Liver (tissue), 7 donors: ENCODE measurements at regions not wholly inside any gene's neighbourhood (a gene's known extent, or its start where the extent isn't known, plus 50 kb on each side); places are given as distances from the start of the nearest gene placed in this dataset.

Experiments
- DNase-seq: peaks from one replicate; pipeline ENCODE4 v3.0.0-alpha.2; 2017; ENCODE audit warnings: low spot score
- H3K27ac ChIP-seq, 2 donors: one replicate each; pipeline ENCODE4 v1.7.0; 2013; ENCODE audit warnings: inconsistent platforms in 2 of 2, low read length in 2 of 2, control low read depth in 1 of 2, low read depth in 1 of 2, mild to moderate bottlenecking in 1 of 2
- H3K27me3 ChIP-seq, 4 donors: one replicate each; pipeline versions ENCODE4 v1.6.1 to v1.7.0; 2013; ENCODE audit warnings: low read length in 3 of 4, inconsistent platforms in 1 of 4, mild to moderate bottlenecking in 1 of 4, moderate library complexity in 1 of 4; ENCODE audit not compliant: control insufficient read depth in 4 of 4, insufficient read depth in 4 of 4
- H3K36me3 ChIP-seq, 4 donors: one replicate each; pipeline versions ENCODE4 v1.6.1 to v1.7.0; 2013; ENCODE audit warnings: low read length in 3 of 4, mild to moderate bottlenecking in 3 of 4, low read depth in 1 of 4, moderate library complexity in 1 of 4; ENCODE audit not compliant: control insufficient read depth in 4 of 4, insufficient read depth in 3 of 4
- H3K4me1 ChIP-seq, 4 donors: one replicate each; pipeline versions ENCODE4 v1.6.1 to v1.7.0; 2013; ENCODE audit warnings: low read length in 3 of 4, mild to moderate bottlenecking in 3 of 4, moderate library complexity in 1 of 4; ENCODE audit not compliant: control insufficient read depth in 4 of 4, insufficient read depth in 4 of 4
- H3K4me3 ChIP-seq, 3 donors: one replicate each; pipeline versions ENCODE4 v1.6.1 to v1.7.0; 2013; ENCODE audit warnings: low read length in 3 of 3, control low read depth in 1 of 3, low read depth in 1 of 3, mild to moderate bottlenecking in 1 of 3
- H3K9ac ChIP-seq, 2 donors: one replicate each; pipeline ENCODE4 v1.7.0; 2013; ENCODE audit warnings: low read length in 2 of 2, mild to moderate bottlenecking in 2 of 2, moderate library complexity in 2 of 2, control low read depth in 1 of 2, low read depth in 1 of 2
- H3K9me3 ChIP-seq, 4 donors: one replicate each; pipeline versions ENCODE4 v1.6.1 to v1.7.0; 2013; ENCODE audit warnings: low read length in 3 of 4; ENCODE audit not compliant: control insufficient read depth in 4 of 4
- EGR1 ChIP-seq, 2 donors: IDR thresholded peaks; 2 replicates each; pipeline ENCODE4 v1.6.1; 2016 to 2018; ENCODE audit warnings: antibody characterized with exemption in 2 of 2, low read depth in 2 of 2
- FOXA2 ChIP-seq: IDR thresholded peaks from 2 replicates; pipeline ENCODE4 v1.6.1; 2016; ENCODE audit warnings: antibody characterized with exemption
- GABPA ChIP-seq, 2 donors: IDR thresholded peaks in 1 of 2; conservative IDR thresholded peaks in 1 of 2; 2 replicates each; pipeline ENCODE4 v1.6.1; 2016; ENCODE audit warnings: antibody characterized with exemption in 2 of 2, mild to moderate bottlenecking in 1 of 2, moderate library complexity in 1 of 2
- HNF4A ChIP-seq, 2 donors: conservative IDR thresholded peaks; 2 replicates each; pipeline ENCODE4 v1.6.1; 2016; ENCODE audit warnings: antibody characterized with exemption in 2 of 2, mild to moderate bottlenecking in 2 of 2
- HNF4G ChIP-seq: IDR thresholded peaks from 2 replicates; pipeline ENCODE4 v1.6.1; 2016; ENCODE audit warnings: antibody characterized with exemption
- RAD21 ChIP-seq, 2 donors: IDR thresholded peaks; 2 replicates each; pipeline ENCODE4 v1.6.1; 2016; ENCODE audit warnings: antibody characterized with exemption in 2 of 2, mild to moderate bottlenecking in 2 of 2
- RXRA ChIP-seq, 2 donors: IDR thresholded peaks; 2 replicates each; pipeline ENCODE4 v1.6.1; 2017 to 2018; ENCODE audit warnings: antibody characterized with exemption in 2 of 2, mild to moderate bottlenecking in 1 of 2
- SP1 ChIP-seq: IDR thresholded peaks from 2 replicates; pipeline ENCODE4 v1.6.1; 2018; ENCODE audit warnings: antibody characterized with exemption, mild to moderate bottlenecking
- TAF1 ChIP-seq: conservative IDR thresholded peaks from 2 replicates; pipeline ENCODE4 v1.6.1; 2016; ENCODE audit warnings: antibody characterized with exemption, mild to moderate bottlenecking
- YY1 ChIP-seq: IDR thresholded peaks from 2 replicates; pipeline ENCODE4 v1.6.1; 2016; ENCODE audit warnings: antibody characterized with exemption, mild to moderate bottlenecking
- TF ChIP-seq, protein P1 (sequence below): fragments of 150-350 bp; IDR thresholded peaks from 2 replicates; pipeline ENCODE4 v1.5.1; 2017; ENCODE audit warnings: improper control_type of control experiment, low read depth, low read length; ENCODE audit not compliant: missing input control
- TF ChIP-seq, protein P2 (sequence below): IDR thresholded peaks from 2 replicates; pipeline ENCODE4 v1.6.1; 2016; ENCODE audit warnings: antibody characterized with exemption
- TF ChIP-seq, protein P3 (sequence below): IDR thresholded peaks from 2 replicates; pipeline ENCODE4 v1.6.1; 2016; ENCODE audit warnings: antibody characterized with exemption
- TF ChIP-seq, protein P4 (sequence below): IDR thresholded peaks from 2 replicates; pipeline ENCODE4 v1.6.1; 2016; ENCODE audit warnings: antibody characterized with exemption
- TF ChIP-seq, protein P5 (sequence below): IDR thresholded peaks from 2 replicates; pipeline ENCODE4 v1.6.1; 2016; ENCODE audit warnings: antibody characterized with exemption, mild to moderate bottlenecking
- donor health status: healthy.
- donor health status: healthy.
- donor health status: healthy.
- donor health status: healthy.

DNA sequence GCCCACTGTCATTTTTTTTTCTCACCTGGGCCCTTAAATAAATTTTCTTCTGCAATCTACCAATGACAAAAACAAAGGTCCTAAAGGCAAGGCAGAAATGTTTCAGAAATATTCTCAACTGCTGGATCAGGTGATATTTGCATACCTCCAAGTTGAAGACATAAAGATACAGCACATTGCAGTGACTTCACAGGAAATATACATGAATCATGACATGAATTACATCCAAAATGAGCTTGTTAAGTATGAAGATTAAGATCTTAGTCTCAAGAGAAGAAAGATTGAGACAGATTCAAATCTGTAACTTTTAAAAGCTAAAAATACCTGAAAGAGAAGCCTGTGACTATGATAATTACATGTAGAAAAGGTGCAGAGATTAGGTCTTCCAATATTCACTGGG lies 207.8 kb downstream of the SIPA1L2 start:
- TF ChIP-seq, protein P1, sequence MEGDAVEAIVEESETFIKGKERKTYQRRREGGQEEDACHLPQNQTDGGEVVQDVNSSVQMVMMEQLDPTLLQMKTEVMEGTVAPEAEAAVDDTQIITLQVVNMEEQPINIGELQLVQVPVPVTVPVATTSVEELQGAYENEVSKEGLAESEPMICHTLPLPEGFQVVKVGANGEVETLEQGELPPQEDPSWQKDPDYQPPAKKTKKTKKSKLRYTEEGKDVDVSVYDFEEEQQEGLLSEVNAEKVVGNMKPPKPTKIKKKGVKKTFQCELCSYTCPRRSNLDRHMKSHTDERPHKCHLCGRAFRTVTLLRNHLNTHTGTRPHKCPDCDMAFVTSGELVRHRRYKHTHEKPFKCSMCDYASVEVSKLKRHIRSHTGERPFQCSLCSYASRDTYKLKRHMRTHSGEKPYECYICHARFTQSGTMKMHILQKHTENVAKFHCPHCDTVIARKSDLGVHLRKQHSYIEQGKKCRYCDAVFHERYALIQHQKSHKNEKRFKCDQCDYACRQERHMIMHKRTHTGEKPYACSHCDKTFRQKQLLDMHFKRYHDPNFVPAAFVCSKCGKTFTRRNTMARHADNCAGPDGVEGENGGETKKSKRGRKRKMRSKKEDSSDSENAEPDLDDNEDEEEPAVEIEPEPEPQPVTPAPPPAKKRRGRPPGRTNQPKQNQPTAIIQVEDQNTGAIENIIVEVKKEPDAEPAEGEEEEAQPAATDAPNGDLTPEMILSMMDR, result no peak
- TF ChIP-seq EGR1 (IDR thresholded peaks at IDR 0.05; ENCODE audit: low read depth in 2 of 2), result no peak
- no peak for TF ChIP-seq FOXA2
- TF ChIP-seq HNF4G, result no peak
- TF ChIP-seq HNF4A (conservative IDR thresholded peaks at IDR 0.05), result no peak
- no peak for TF ChIP-seq YY1
- TF ChIP-seq, protein P2, sequence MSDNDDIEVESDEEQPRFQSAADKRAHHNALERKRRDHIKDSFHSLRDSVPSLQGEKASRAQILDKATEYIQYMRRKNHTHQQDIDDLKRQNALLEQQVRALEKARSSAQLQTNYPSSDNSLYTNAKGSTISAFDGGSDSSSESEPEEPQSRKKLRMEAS, result no peak
- no peak for TF ChIP-seq SP1
- TF ChIP-seq, protein P3, sequence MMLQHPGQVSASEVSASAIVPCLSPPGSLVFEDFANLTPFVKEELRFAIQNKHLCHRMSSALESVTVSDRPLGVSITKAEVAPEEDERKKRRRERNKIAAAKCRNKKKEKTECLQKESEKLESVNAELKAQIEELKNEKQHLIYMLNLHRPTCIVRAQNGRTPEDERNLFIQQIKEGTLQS, result no peak
- TF ChIP-seq, protein P4, sequence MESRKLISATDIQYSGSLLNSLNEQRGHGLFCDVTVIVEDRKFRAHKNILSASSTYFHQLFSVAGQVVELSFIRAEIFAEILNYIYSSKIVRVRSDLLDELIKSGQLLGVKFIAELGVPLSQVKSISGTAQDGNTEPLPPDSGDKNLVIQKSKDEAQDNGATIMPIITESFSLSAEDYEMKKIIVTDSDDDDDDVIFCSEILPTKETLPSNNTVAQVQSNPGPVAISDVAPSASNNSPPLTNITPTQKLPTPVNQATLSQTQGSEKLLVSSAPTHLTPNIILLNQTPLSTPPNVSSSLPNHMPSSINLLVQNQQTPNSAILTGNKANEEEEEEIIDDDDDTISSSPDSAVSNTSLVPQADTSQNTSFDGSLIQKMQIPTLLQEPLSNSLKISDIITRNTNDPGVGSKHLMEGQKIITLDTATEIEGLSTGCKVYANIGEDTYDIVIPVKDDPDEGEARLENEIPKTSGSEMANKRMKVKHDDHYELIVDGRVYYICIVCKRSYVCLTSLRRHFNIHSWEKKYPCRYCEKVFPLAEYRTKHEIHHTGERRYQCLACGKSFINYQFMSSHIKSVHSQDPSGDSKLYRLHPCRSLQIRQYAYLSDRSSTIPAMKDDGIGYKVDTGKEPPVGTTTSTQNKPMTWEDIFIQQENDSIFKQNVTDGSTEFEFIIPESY, result no peak
- TF ChIP-seq RAD21 (IDR thresholded peaks at IDR 0.05), result no peak
- TF ChIP-seq RXRA (IDR thresholded peaks at IDR 0.05), result no peak
- TF ChIP-seq GABPA (IDR thresholded peaks at IDR 0.05 in 1 of 2, conservative IDR thresholded peaks at IDR 0.05 in 1 of 2), result no peak
- TF ChIP-seq TAF1, result no peak
- TF ChIP-seq, protein P5, sequence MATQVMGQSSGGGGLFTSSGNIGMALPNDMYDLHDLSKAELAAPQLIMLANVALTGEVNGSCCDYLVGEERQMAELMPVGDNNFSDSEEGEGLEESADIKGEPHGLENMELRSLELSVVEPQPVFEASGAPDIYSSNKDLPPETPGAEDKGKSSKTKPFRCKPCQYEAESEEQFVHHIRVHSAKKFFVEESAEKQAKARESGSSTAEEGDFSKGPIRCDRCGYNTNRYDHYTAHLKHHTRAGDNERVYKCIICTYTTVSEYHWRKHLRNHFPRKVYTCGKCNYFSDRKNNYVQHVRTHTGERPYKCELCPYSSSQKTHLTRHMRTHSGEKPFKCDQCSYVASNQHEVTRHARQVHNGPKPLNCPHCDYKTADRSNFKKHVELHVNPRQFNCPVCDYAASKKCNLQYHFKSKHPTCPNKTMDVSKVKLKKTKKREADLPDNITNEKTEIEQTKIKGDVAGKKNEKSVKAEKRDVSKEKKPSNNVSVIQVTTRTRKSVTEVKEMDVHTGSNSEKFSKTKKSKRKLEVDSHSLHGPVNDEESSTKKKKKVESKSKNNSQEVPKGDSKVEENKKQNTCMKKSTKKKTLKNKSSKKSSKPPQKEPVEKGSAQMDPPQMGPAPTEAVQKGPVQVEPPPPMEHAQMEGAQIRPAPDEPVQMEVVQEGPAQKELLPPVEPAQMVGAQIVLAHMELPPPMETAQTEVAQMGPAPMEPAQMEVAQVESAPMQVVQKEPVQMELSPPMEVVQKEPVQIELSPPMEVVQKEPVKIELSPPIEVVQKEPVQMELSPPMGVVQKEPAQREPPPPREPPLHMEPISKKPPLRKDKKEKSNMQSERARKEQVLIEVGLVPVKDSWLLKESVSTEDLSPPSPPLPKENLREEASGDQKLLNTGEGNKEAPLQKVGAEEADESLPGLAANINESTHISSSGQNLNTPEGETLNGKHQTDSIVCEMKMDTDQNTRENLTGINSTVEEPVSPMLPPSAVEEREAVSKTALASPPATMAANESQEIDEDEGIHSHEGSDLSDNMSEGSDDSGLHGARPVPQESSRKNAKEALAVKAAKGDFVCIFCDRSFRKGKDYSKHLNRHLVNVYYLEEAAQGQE, result no peak

More for the DNA sequence above, 207.8 kb downstream of the SIPA1L2 start:
- H3K4me3 ChIP-seq, result no peak overlapping the region
- DNase-seq, result no peak
- no peaks in the 10 kb centered on the region for H3K9me3 ChIP-seq
- H3K9ac ChIP-seq, result no peak overlapping the region
- no peaks in the 10 kb centered on the region for H3K4me1 ChIP-seq
- no peaks in the 10 kb centered on the region for H3K27me3 ChIP-seq
- no peak overlapping the region for H3K27ac ChIP-seq
- peaks cover 0 to 10% (median 2%) of the 10 kb centered on the region in 4 donors for H3K36me3 ChIP-seq
